HL-60 (cell line): ENCODE measurements at regions not wholly inside any gene's neighbourhood (a gene's known extent, or its start where the extent isn't known, plus 50 kb on each side); places are given as distances from the start of the nearest gene placed in this dataset.

Source experiments
- DNase-seq, 2 experiments: peaks; one replicate each; pipeline ENCODE4 v3.0.0-alpha.2; 2010 to 2020; ENCODE audit warnings: low read depth in 1 of 2, low spot score in 1 of 2
- H3K27ac ChIP-seq: fragments of 250-450 bp; sonication (Bioruptor Pico); replicated peaks from 2 replicates; pipeline ENCODE4 v1.5.1; 2020; ENCODE audit warnings: mild to moderate bottlenecking, moderate library complexity
- H3K27me3 ChIP-seq: fragments of 250-450 bp; sonication (Bioruptor Pico); 2 replicates; pipeline ENCODE4 v1.5.1; 2021; ENCODE audit warnings: mild to moderate bottlenecking, moderate library complexity; ENCODE audit not compliant: insufficient read depth, poor library complexity, severe bottlenecking
- H3K4me3 ChIP-seq: replicated peaks from 2 replicates; pipeline ENCODE4 v1.5.1; 2011; ENCODE audit warnings: mild to moderate bottlenecking, control low read depth, low read length; ENCODE audit not compliant: insufficient read depth
- CTCF ChIP-seq: IDR thresholded peaks from one replicate; pipeline ENCODE4 v1.5.1; 2011; ENCODE audit warnings: low read length, control low read depth, inconsistent platforms; ENCODE audit not compliant: insufficient read depth
- GABPA ChIP-seq: IDR thresholded peaks from 2 replicates; pipeline ENCODE4 v1.6.1; 2012; ENCODE audit warnings: low read depth
- POLR2AphosphoS5 ChIP-seq: IDR thresholded peaks from 2 replicates; pipeline ENCODE4 v1.6.1; 2012; ENCODE audit warnings: low read depth
- REST ChIP-seq: IDR thresholded peaks from 2 replicates; pipeline ENCODE4 v1.6.1; 2012; ENCODE audit warnings: low read depth; ENCODE audit not compliant: insufficient replicate concordance
- SPI1 ChIP-seq: IDR thresholded peaks from 2 replicates; pipeline ENCODE4 v1.6.1; 2012; ENCODE audit warnings: low read depth, mild to moderate bottlenecking, borderline replicate concordance

- Histone ChIP-seq H3K27ac (no peak overlapping the region), H3K27me3 (no peaks in the 10 kb centered on the region), H3K4me3 (no peak overlapping the region)
- no peak for TF ChIP-seq GABPA
- no peak for TF ChIP-seq CTCF
- TF ChIP-seq POLR2AphosphoS5 = no peak
- TF ChIP-seq SPI1 = peak; percentile 42; the same call in 1 of the 2 replicates
- no peak for DNase-seq
Measured at GRCh38 chr16:75794426-75794825, 68.1 kb upstream of the CPHXL start.

- no peak for TF ChIP-seq POLR2AphosphoS5
- H3K27ac ChIP-seq = no peak overlapping the region
- H3K27me3 ChIP-seq = no peaks in the 10 kb centered on the region
- no peak for DNase-seq
- H3K4me3 ChIP-seq = no peak overlapping the region
Measured at GRCh38 chr16:75798714-75799113, 72.4 kb upstream of the CPHXL start.

GRCh38 chr16:75801307-75801706 is 75.0 kb upstream of the CPHXL start:
- no peaks in the 10 kb centered on the region for H3K27me3 ChIP-seq
- no peak for DNase-seq
- no peak overlapping the region for H3K27ac ChIP-seq
- TF ChIP-seq SPI1 = no peak
- TF ChIP-seq GABPA = no peak
- TF ChIP-seq REST = no peak
- TF ChIP-seq POLR2AphosphoS5 = no peak
- no peak for TF ChIP-seq CTCF
- no peak overlapping the region for H3K4me3 ChIP-seq

- no peak for TF ChIP-seq POLR2AphosphoS5
- TF ChIP-seq REST = no peak
- no peak for TF ChIP-seq CTCF
- no peak for TF ChIP-seq SPI1
- TF ChIP-seq GABPA = no peak
- no peak for DNase-seq
- Histone ChIP-seq H3K27ac (no peak overlapping the region), H3K27me3 (no peaks in the 10 kb centered on the region), H3K4me3 (no peak overlapping the region)
Measured at GRCh38 chr16:75803753-75804152, 77.5 kb upstream of the CPHXL start.
